Liver (tissue), 8 donors: ENCODE measurements at regions not wholly inside any gene's neighbourhood (a gene's known extent, or its start where the extent isn't known, plus 50 kb on each side); places are given as distances from the start of the nearest gene placed in this dataset.

Experiments used
- DNase-seq: peaks from one replicate; pipeline ENCODE4 v3.0.0-alpha.2; 2017; ENCODE audit warnings: low spot score
- H3K27ac ChIP-seq, 2 donors: one replicate each; pipeline ENCODE4 v1.7.0; 2013; ENCODE audit warnings: inconsistent platforms in 2 of 2, low read length in 2 of 2, control low read depth in 1 of 2, low read depth in 1 of 2, mild to moderate bottlenecking in 1 of 2
- H3K27me3 ChIP-seq, 4 donors: one replicate each; pipeline versions ENCODE4 v1.6.1 to v1.7.0; 2013; ENCODE audit warnings: low read length in 3 of 4, inconsistent platforms in 1 of 4, mild to moderate bottlenecking in 1 of 4, moderate library complexity in 1 of 4; ENCODE audit not compliant: control insufficient read depth in 4 of 4, insufficient read depth in 4 of 4
- H3K36me3 ChIP-seq, 4 donors: one replicate each; pipeline versions ENCODE4 v1.6.1 to v1.7.0; 2013; ENCODE audit warnings: low read length in 3 of 4, mild to moderate bottlenecking in 3 of 4, low read depth in 1 of 4, moderate library complexity in 1 of 4; ENCODE audit not compliant: control insufficient read depth in 4 of 4, insufficient read depth in 3 of 4
- H3K4me1 ChIP-seq, 4 donors: one replicate each; pipeline versions ENCODE4 v1.6.1 to v1.7.0; 2013; ENCODE audit warnings: low read length in 3 of 4, mild to moderate bottlenecking in 3 of 4, moderate library complexity in 1 of 4; ENCODE audit not compliant: control insufficient read depth in 4 of 4, insufficient read depth in 4 of 4
- H3K4me3 ChIP-seq, 3 donors: one replicate each; pipeline versions ENCODE4 v1.6.1 to v1.7.0; 2013; ENCODE audit warnings: low read length in 3 of 3, control low read depth in 1 of 3, low read depth in 1 of 3, mild to moderate bottlenecking in 1 of 3
- H3K9ac ChIP-seq, 2 donors: one replicate each; pipeline ENCODE4 v1.7.0; 2013; ENCODE audit warnings: low read length in 2 of 2, mild to moderate bottlenecking in 2 of 2, moderate library complexity in 2 of 2, control low read depth in 1 of 2, low read depth in 1 of 2
- H3K9me3 ChIP-seq, 4 donors: one replicate each; pipeline versions ENCODE4 v1.6.1 to v1.7.0; 2013; ENCODE audit warnings: low read length in 3 of 4; ENCODE audit not compliant: control insufficient read depth in 4 of 4
- EGR1 ChIP-seq, 2 donors: IDR thresholded peaks; 2 replicates each; pipeline ENCODE4 v1.6.1; 2016 to 2018; ENCODE audit warnings: antibody characterized with exemption in 2 of 2, low read depth in 2 of 2
- FOXA1 ChIP-seq: IDR thresholded peaks from 2 replicates; pipeline ENCODE4 v1.6.1; 2016; ENCODE audit warnings: antibody characterized with exemption
- FOXA2 ChIP-seq: IDR thresholded peaks from 2 replicates; pipeline ENCODE4 v1.6.1; 2016; ENCODE audit warnings: antibody characterized with exemption
- GABPA ChIP-seq, 2 donors: IDR thresholded peaks in 1 of 2; conservative IDR thresholded peaks in 1 of 2; 2 replicates each; pipeline ENCODE4 v1.6.1; 2016; ENCODE audit warnings: antibody characterized with exemption in 2 of 2, mild to moderate bottlenecking in 1 of 2, moderate library complexity in 1 of 2
- HNF4A ChIP-seq, 2 donors: conservative IDR thresholded peaks; 2 replicates each; pipeline ENCODE4 v1.6.1; 2016; ENCODE audit warnings: antibody characterized with exemption in 2 of 2, mild to moderate bottlenecking in 2 of 2
- HNF4G ChIP-seq: IDR thresholded peaks from 2 replicates; pipeline ENCODE4 v1.6.1; 2016; ENCODE audit warnings: antibody characterized with exemption
- JUND ChIP-seq, 2 donors: IDR thresholded peaks; 2 replicates each; pipeline ENCODE4 v1.6.1; 2016; ENCODE audit warnings: antibody characterized with exemption in 2 of 2
- NR2F2 ChIP-seq: IDR thresholded peaks from 2 replicates; pipeline ENCODE4 v1.6.1; 2016; ENCODE audit warnings: antibody characterized with exemption
- RAD21 ChIP-seq, 2 donors: IDR thresholded peaks; 2 replicates each; pipeline ENCODE4 v1.6.1; 2016; ENCODE audit warnings: antibody characterized with exemption in 2 of 2, mild to moderate bottlenecking in 2 of 2
- RXRA ChIP-seq, 2 donors: IDR thresholded peaks; 2 replicates each; pipeline ENCODE4 v1.6.1; 2017 to 2018; ENCODE audit warnings: antibody characterized with exemption in 2 of 2, mild to moderate bottlenecking in 1 of 2
- SP1 ChIP-seq: IDR thresholded peaks from 2 replicates; pipeline ENCODE4 v1.6.1; 2018; ENCODE audit warnings: antibody characterized with exemption, mild to moderate bottlenecking
- TAF1 ChIP-seq: conservative IDR thresholded peaks from 2 replicates; pipeline ENCODE4 v1.6.1; 2016; ENCODE audit warnings: antibody characterized with exemption, mild to moderate bottlenecking
- YY1 ChIP-seq: IDR thresholded peaks from 2 replicates; pipeline ENCODE4 v1.6.1; 2016; ENCODE audit warnings: antibody characterized with exemption, mild to moderate bottlenecking
- WGBS: extraction: QIAGEN DNeasy Blood & Tissue Kit; methylation state at CpG from one replicate; pipeline ENCODE4 v1.1.7; 2013; 5-methylcytosine and 5-hydroxymethylcytosine counted together
- TF ChIP-seq, protein P1 (sequence below): fragments of 150-350 bp; IDR thresholded peaks from 2 replicates; pipeline ENCODE4 v1.5.1; 2017; ENCODE audit warnings: improper control_type of control experiment, low read depth, low read length; ENCODE audit not compliant: missing input control
- TF ChIP-seq, protein P2 (sequence below): IDR thresholded peaks from 2 replicates; pipeline ENCODE4 v1.6.1; 2016; ENCODE audit warnings: antibody characterized with exemption
- TF ChIP-seq, protein P3 (sequence below): IDR thresholded peaks from 2 replicates; pipeline ENCODE4 v1.6.1; 2016; ENCODE audit warnings: antibody characterized with exemption, mild to moderate bottlenecking
- TF ChIP-seq, protein P4 (sequence below): IDR thresholded peaks from 2 replicates; pipeline ENCODE4 v1.6.1; 2016; ENCODE audit warnings: antibody characterized with exemption
- TF ChIP-seq, protein P5 (sequence below): IDR thresholded peaks from 2 replicates; pipeline ENCODE4 v1.6.1; 2016; ENCODE audit warnings: antibody characterized with exemption
- donor health status: healthy.
- donor health status: healthy.
- donor health status: healthy.
- donor health status: healthy.
- donor health status: healthy.

DNA sequence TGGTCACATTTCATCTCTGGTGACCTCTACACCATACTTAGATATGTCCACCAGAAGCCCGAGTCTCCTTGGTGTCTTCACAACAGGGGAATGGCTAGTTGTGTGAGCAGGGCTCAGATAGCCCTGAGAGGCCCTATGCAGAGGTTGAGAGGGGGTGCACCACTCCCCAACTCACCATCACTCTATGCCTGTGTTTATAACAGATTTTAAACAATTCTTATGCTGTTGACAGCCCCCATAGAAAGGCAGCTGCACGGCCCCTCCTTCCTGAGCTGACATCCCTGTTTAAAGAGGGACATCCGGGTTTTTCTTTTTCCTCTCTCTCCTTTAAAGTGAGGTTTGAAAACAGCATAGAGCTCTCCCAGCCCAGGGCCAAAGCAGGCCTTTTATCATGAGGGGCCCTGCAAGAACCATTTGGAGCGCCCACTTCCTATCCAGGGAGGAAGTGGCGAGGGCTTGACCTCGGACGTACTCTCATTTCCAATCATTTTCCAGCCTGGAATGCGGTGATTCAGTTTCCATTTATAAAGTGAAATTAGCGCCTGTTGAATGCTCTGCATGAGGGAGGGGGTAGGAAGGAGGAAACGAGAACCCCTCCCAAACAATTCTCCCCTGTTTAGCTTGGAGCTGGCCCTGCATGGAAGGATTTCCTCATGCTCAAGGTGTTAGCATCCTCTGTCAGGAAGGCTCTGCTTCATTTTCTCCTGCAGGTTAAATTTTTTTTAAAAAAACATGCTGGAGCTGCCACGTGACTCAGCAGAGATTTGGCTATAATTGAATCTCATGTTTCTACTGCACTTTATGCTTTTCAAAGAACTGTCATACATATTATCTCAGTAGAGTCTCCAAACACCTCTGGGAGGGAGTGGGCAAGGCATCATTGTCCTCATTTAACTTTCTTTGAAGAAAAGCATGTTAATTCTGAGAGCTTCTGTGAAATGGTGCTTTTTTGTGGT, 117.5 kb downstream of the DDX1 start:
- TF ChIP-seq RAD21 (IDR thresholded peaks at IDR 0.05) (no peak), YY1 (no peak), FOXA1 (no peak), HNF4G (no peak), JUND (IDR thresholded peaks at IDR 0.05) (no peak), GABPA (IDR thresholded peaks at IDR 0.05 in 1 of 2, conservative IDR thresholded peaks at IDR 0.05 in 1 of 2) (peak in 1 of 2 donors; percentile 10), RXRA (IDR thresholded peaks at IDR 0.05) (no peak), NR2F2 (peak; percentile 90), FOXA2 (no peak), SP1 (peak; percentile 9), EGR1 (IDR thresholded peaks at IDR 0.05; ENCODE audit: low read depth in 2 of 2) (no peak), TAF1 (no peak), HNF4A (conservative IDR thresholded peaks at IDR 0.05) (no peak)
- TF ChIP-seq, protein P1, sequence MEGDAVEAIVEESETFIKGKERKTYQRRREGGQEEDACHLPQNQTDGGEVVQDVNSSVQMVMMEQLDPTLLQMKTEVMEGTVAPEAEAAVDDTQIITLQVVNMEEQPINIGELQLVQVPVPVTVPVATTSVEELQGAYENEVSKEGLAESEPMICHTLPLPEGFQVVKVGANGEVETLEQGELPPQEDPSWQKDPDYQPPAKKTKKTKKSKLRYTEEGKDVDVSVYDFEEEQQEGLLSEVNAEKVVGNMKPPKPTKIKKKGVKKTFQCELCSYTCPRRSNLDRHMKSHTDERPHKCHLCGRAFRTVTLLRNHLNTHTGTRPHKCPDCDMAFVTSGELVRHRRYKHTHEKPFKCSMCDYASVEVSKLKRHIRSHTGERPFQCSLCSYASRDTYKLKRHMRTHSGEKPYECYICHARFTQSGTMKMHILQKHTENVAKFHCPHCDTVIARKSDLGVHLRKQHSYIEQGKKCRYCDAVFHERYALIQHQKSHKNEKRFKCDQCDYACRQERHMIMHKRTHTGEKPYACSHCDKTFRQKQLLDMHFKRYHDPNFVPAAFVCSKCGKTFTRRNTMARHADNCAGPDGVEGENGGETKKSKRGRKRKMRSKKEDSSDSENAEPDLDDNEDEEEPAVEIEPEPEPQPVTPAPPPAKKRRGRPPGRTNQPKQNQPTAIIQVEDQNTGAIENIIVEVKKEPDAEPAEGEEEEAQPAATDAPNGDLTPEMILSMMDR: no peak
- TF ChIP-seq, protein P2, sequence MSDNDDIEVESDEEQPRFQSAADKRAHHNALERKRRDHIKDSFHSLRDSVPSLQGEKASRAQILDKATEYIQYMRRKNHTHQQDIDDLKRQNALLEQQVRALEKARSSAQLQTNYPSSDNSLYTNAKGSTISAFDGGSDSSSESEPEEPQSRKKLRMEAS: peak; percentile 47
- TF ChIP-seq, protein P3, sequence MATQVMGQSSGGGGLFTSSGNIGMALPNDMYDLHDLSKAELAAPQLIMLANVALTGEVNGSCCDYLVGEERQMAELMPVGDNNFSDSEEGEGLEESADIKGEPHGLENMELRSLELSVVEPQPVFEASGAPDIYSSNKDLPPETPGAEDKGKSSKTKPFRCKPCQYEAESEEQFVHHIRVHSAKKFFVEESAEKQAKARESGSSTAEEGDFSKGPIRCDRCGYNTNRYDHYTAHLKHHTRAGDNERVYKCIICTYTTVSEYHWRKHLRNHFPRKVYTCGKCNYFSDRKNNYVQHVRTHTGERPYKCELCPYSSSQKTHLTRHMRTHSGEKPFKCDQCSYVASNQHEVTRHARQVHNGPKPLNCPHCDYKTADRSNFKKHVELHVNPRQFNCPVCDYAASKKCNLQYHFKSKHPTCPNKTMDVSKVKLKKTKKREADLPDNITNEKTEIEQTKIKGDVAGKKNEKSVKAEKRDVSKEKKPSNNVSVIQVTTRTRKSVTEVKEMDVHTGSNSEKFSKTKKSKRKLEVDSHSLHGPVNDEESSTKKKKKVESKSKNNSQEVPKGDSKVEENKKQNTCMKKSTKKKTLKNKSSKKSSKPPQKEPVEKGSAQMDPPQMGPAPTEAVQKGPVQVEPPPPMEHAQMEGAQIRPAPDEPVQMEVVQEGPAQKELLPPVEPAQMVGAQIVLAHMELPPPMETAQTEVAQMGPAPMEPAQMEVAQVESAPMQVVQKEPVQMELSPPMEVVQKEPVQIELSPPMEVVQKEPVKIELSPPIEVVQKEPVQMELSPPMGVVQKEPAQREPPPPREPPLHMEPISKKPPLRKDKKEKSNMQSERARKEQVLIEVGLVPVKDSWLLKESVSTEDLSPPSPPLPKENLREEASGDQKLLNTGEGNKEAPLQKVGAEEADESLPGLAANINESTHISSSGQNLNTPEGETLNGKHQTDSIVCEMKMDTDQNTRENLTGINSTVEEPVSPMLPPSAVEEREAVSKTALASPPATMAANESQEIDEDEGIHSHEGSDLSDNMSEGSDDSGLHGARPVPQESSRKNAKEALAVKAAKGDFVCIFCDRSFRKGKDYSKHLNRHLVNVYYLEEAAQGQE: no peak
- TF ChIP-seq, protein P4, sequence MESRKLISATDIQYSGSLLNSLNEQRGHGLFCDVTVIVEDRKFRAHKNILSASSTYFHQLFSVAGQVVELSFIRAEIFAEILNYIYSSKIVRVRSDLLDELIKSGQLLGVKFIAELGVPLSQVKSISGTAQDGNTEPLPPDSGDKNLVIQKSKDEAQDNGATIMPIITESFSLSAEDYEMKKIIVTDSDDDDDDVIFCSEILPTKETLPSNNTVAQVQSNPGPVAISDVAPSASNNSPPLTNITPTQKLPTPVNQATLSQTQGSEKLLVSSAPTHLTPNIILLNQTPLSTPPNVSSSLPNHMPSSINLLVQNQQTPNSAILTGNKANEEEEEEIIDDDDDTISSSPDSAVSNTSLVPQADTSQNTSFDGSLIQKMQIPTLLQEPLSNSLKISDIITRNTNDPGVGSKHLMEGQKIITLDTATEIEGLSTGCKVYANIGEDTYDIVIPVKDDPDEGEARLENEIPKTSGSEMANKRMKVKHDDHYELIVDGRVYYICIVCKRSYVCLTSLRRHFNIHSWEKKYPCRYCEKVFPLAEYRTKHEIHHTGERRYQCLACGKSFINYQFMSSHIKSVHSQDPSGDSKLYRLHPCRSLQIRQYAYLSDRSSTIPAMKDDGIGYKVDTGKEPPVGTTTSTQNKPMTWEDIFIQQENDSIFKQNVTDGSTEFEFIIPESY: no peak
- TF ChIP-seq, protein P5, sequence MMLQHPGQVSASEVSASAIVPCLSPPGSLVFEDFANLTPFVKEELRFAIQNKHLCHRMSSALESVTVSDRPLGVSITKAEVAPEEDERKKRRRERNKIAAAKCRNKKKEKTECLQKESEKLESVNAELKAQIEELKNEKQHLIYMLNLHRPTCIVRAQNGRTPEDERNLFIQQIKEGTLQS: no peak
- H3K9ac ChIP-seq: no peak overlapping the region
- H3K36me3 ChIP-seq: no peaks in the 10 kb centered on the region
- DNase-seq: no peak
- WGBS: 73% methylated on average over 11 of the region's 11 CpGs
- no peaks in the 10 kb centered on the region for H3K27me3 ChIP-seq
- no peak overlapping the region for H3K4me3 ChIP-seq
- no peaks in the 10 kb centered on the region for H3K4me1 ChIP-seq
- no peaks in the 10 kb centered on the region for H3K9me3 ChIP-seq
- H3K27ac ChIP-seq: peak overlapping the region in 1 of 2 donors; percentile 12
